Colonic mucosa (tissue), 4 donors: ENCODE measurements at regions not wholly inside any gene's neighbourhood (a gene's known extent, or its start where the extent isn't known, plus 50 kb on each side); places are given as distances from the start of the nearest gene placed in this dataset.

Experiments used
- DNase-seq: peaks from one replicate; pipeline ENCODE4 v3.0.0-alpha.2; 2020
- H3K27ac ChIP-seq: fragments of 200-600 bp; one replicate; pipeline ENCODE4 v1.8.0; 2021
- H3K27me3 ChIP-seq: fragments of 200-600 bp; one replicate; pipeline ENCODE4 v1.8.0; 2021
- H3K36me3 ChIP-seq: fragments of 200-600 bp; one replicate; pipeline ENCODE4 v1.8.0; 2021
- H3K4me1 ChIP-seq: fragments of 200-600 bp; one replicate; pipeline ENCODE4 v1.8.0; 2021; ENCODE audit warnings: mild to moderate bottlenecking
- H3K4me3 ChIP-seq: fragments of 200-600 bp; one replicate; pipeline ENCODE4 v1.8.0; 2021
- H3K9ac ChIP-seq, 2 donors: one replicate each; pipeline ENCODE4 v1.7.0; 2013; ENCODE audit warnings: control low read depth in 2 of 2, low read depth in 2 of 2, low read length in 2 of 2
- H3K9me3 ChIP-seq: fragments of 200-600 bp; one replicate; pipeline ENCODE4 v1.8.0; 2021
- intact Hi-C: fragments of 100-400 bp; cut with DNase I; formaldehyde crosslinking; loops from one replicate; pipeline ENCODE4 v1.14.1; 2022
- TF ChIP-seq, protein P1 (sequence below): fragments of 200-600 bp; IDR thresholded peaks from one replicate; pipeline ENCODE4 v1.8.0; 2022; ENCODE audit warnings: antibody characterized with exemption, mild to moderate bottlenecking
- donor health status: healthy.
- donor health status: DM: no; HTN: no; CAD: no.
- donor health status: DM: no; HTN: no; CAD: no.

DNA sequence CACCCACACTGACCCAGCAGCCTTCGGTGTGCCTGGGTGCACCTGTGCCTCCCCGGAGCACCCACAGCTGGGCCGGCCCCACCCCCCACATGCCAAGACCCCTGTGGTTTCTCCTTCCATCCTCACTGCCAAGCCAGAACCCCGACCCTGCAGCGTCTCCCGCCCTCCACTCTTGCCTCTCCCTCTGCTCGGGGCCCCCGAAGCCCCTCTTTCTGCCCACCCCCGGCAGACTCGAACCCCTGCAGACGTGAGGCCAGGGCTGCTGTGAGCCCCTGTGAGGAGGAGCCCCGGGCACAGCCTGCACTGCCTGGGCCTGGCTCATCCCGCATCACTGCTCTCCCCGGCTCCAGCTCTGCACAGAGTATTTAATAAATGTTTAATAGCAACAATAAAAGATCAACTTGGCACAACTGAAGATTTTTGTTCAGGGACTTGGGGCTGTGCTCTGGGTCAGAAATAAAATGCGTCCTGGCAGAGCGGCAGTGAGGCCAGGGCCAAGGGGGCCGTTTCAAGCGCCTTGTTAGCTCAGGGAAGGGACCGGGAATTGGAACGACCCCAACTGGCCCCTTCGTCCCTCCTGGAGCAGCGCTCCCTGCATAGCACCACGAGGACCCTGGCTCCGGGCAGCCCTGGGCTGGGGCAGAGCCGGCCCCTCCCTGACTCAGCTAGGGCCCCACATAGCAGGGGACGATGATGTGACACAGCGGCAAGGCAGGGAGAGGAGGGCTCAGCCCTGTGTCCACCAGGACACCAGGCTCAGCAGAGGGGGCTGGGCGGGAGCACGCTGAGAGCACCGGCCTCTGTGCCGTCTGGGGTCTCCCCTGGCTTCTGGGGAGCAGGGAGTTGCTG is 520.8 kb downstream of the BRD1 start:
- peak; percentile 13 for DNase-seq
- no peaks in the 10 kb centered on the region for H3K36me3 ChIP-seq
- no peak overlapping the region for H3K27ac ChIP-seq
- no peak overlapping the region for H3K9ac ChIP-seq
- TF ChIP-seq, protein P1, sequence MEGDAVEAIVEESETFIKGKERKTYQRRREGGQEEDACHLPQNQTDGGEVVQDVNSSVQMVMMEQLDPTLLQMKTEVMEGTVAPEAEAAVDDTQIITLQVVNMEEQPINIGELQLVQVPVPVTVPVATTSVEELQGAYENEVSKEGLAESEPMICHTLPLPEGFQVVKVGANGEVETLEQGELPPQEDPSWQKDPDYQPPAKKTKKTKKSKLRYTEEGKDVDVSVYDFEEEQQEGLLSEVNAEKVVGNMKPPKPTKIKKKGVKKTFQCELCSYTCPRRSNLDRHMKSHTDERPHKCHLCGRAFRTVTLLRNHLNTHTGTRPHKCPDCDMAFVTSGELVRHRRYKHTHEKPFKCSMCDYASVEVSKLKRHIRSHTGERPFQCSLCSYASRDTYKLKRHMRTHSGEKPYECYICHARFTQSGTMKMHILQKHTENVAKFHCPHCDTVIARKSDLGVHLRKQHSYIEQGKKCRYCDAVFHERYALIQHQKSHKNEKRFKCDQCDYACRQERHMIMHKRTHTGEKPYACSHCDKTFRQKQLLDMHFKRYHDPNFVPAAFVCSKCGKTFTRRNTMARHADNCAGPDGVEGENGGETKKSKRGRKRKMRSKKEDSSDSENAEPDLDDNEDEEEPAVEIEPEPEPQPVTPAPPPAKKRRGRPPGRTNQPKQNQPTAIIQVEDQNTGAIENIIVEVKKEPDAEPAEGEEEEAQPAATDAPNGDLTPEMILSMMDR: no peak
- H3K4me3 ChIP-seq: no peak overlapping the region
- H3K4me1 ChIP-seq: no peaks in the 10 kb centered on the region
- intact Hi-C loops: loop anchor here (5.0 kb wide), 1 partner anchor 260 kb away; no protein-coding TSS in a partner anchor
- H3K9me3 ChIP-seq: no peaks in the 10 kb centered on the region
- H3K27me3 ChIP-seq: no peaks in the 10 kb centered on the region

DNA sequence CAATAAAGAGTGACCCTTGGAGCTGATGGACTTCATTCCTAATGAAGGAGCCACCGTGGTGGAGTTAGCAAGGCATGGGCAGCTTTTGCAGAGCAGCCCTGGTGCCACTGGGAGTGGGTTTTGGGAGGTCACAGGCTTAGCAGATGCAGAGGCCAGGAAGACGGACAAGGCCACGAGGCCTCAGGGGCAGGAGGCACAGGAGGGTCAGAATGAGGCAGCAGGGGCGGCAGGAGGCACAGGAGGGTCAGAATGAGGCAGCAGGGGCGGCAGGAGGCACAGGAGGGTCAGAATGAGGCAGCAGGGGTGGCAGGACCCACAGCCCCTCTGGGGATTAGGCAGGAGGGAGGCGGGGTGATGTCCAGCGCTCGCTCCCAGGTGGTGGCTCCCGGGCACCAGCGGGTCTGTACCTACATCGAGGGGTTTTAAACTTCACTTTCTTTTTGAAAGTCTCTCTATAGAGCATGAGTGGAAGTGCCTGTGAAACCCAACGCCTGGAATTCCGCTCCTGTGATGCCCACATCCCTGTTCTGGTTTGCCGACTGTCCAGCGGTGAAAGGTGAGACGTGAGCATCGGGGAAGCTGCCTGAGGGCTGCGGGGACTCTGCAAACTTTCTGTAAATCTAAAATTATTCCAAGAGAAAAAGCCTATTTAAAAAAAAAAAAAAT is 521.6 kb downstream of the BRD1 start:
- intact Hi-C loops: loop anchor here (5.0 kb wide), 1 partner anchor 259 kb away; no protein-coding TSS in a partner anchor
- DNase-seq: peak; percentile 7
- Histone ChIP-seq H3K9me3 (no peaks in the 10 kb centered on the region), H3K27me3 (no peaks in the 10 kb centered on the region), H3K9ac (no peak overlapping the region), H3K4me1 (no peaks in the 10 kb centered on the region), H3K36me3 (no peaks in the 10 kb centered on the region), H3K27ac (no peak overlapping the region), H3K4me3 (no peak overlapping the region)
- TF ChIP-seq, protein P1: no peak

- peak; percentile 60 for DNase-seq
- no peaks in the 10 kb centered on the region for H3K9me3 ChIP-seq
- H3K4me3 ChIP-seq: no peak overlapping the region
- TF ChIP-seq, protein P1: peak; percentile 88
- intact Hi-C loops: loop anchor here (5.0 kb wide), 1 partner anchor 258 kb away; no protein-coding TSS in a partner anchor
- H3K36me3 ChIP-seq: no peaks in the 10 kb centered on the region
- H3K9ac ChIP-seq: no peak overlapping the region
- no peaks in the 10 kb centered on the region for H3K27me3 ChIP-seq
- no peaks in the 10 kb centered on the region for H3K4me1 ChIP-seq
- H3K27ac ChIP-seq: no peak overlapping the region
Observed at GRCh38 chr22:49305214-49305965, 522.3 kb downstream of the BRD1 start.

DNA sequence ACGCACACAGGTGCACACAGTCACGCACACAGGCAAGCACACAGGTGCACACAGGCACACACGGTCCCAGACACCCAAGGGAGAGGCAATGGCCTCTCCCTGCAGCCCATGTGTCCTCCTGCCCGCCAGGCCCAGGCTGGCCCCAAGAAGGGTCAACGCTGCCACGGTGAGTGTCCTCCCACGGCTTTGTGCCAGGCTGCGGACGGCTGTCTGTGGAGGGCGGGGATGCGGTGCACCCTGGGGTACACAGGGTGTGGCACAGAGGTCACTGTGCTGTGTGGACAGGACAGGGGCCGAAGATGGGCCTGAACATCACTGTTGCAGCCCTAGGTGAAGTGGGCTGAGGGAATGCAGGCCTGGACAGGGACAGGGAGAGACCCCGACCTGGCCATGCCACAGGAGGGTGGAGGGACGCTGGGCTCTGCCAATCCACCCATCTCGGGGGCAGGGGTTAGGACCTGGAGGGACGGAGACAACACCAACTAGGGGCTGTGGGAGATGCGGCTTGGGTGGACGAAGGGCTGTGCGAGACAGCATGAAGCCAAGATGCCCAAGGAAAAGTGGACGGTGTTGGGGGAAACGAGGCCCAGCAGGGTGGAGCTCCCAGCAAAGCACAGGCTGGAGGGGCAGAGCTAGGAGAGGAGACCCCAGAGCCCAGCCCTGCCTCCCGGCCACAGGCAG is 523.8 kb downstream of the BRD1 start:
- Histone ChIP-seq H3K4me1 (no peaks in the 10 kb centered on the region), H3K27ac (no peak overlapping the region), H3K9me3 (no peaks in the 10 kb centered on the region), H3K27me3 (no peaks in the 10 kb centered on the region), H3K36me3 (no peaks in the 10 kb centered on the region), H3K4me3 (no peak overlapping the region), H3K9ac (no peak overlapping the region)
- peak; percentile 14 for DNase-seq
- intact Hi-C loops: no loop called here
- TF ChIP-seq, protein P1: no peak
